ENCODE measurements at regions not wholly inside any gene's neighbourhood (a gene's known extent, or its start where the extent isn't known, plus 50 kb on each side); places are given as distances from the start of the nearest gene placed in this dataset.

DNA sequence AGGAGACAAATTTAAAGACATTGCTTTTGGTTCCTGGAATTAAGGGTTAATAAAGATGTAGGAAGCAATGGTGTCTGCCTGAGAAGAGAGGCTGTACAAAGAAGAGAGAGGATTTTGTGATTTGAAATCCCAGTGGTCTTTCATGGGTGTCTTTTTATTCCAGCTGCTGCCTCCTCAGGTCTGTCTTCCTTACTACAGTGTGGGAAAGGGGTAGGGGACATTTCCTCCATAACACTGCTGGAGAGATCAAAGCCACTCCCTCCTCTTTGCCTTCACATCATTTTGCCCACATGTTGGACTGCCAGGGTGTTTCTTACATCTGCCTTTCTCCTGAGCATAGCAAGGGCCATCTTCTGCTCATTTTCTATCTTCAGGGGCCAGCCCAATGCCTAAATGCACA, 348.5 kb downstream of the EN1 start:
- DNase-seq, result no peak

DNA sequence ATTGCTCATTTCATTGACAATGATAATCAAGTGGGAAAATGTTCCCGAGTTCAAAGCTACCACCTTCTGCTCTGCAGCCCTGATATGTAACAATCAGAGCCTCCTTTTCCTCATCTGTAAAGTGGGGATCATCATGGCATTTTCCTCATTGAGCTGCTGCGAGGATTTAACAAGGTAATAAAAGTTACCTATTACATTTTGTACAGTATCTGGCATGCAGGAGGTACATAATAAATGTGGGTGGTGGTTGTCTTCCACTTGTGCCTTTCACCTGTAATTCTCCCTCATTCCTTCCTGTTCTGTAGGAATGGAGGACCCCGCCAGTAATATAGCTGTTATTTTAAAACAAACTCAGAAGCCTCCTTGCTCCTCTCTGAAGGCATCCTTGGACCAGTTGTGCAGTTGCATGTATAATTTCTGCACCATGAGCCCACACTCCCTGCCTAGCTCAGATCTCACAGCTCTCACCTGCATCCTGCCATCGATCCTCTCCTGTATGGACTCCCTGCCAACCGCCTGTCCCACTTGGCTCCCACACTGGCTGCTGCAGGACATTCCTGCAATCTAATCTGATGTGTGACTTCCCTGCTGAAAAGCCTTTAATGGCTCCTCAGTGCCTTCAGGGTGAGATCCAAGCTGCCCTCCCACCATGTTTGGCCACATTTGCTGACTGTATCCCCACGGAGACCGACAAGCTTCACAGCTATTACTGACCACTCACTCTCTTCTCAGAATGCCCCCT, 350.4 kb downstream of the EN1 start:
- no peak for DNase-seq

DNA sequence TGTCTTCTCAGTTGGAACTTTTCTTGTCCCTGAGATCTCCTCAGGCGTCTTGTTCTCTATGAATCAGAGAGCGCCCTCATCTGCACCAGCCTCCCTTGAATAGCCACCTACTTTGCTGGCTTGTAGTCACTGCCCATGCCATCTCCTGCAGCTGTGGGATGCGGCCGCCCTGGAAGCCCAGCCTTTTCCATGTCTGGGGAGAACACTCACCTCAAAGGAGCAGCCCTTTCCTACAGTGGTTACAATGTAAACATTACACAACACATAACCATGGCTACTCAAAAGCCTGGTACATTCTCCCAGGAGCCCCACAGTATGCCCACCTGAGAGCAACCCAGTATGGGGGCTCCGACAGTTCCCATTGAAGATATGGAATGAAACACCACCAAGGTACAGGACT, 351.0 kb downstream of the EN1 start:
- no peak for DNase-seq

DNA sequence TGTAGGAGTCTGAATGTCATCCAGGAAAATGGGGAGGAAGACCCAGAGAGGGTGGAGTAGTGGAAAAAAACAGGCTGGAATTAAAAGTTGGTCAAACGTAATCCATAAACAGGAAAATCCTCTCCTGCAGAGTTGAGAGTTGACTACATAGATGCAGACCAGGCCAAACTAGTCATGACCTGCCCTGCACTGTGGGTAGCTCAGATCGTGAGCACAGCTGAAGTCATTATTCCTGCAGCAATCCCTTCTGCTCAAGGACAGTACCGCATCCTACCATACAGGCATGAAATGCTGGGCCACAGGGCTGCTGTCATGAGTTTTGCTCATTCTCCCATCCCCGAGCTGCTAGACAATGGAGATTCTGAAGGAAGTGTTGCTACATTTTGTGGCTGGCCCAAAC, 352.2 kb downstream of the EN1 start:
- DNase-seq, result no peak

DNA sequence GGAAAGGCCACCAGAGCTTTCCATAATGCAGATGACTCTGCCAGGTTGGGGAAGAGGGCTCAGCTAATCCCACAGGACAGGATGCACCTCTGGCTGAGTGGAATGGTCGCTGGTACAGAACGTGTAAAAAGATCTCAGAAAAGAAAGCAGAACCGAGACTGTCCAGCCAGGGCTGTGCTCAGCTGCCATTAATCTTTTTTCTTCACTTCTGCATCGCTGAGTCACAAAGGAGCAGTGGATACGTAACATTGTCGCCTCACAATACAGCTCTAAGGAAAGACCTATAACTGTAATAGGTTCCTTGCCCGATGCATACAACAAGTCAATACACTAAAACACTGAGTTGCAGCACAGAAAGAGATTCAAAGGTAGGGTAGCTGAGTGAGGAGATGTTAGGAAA, 354.2 kb downstream of the EN1 start:
- no peak for DNase-seq

DNA sequence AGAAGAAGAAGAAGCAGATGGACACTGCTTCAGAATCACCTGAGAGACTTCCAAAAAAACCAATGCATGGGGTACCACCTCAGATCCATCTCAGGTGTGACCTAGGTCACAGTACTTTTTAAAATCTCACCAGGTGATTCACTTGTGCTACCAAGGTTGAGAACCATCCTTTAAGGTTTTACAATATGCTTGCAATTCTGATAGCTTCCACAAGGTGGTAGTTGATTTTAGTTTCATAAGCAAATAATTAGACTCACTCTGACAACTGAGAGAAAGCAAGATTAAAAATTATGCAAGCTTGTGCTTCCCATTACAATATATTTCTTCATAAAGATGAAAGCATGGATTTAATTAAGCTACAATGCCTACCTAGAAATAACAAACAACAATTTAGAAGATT, 355.1 kb downstream of the EN1 start:
- no peak for DNase-seq

DNA sequence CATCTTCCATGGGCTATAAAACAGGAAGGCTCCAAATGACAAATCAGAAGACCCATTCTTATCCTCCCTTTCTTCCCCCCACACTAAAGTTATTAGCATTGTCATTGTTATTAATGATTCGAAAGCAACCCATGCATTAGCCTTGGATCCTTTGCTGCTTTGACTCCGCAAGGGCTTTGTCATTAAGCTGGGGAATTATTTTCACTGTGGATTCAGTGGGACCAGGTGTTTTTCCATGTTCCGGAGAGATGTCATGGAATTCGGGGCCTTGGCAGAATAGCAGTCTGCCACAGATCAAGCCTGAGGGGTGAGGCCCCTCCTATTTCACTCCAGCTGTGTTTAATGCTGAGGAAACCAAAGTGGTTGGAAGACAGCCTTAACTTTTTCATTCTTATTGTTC, 357.1 kb downstream of the EN1 start:
- no peak for DNase-seq

DNA sequence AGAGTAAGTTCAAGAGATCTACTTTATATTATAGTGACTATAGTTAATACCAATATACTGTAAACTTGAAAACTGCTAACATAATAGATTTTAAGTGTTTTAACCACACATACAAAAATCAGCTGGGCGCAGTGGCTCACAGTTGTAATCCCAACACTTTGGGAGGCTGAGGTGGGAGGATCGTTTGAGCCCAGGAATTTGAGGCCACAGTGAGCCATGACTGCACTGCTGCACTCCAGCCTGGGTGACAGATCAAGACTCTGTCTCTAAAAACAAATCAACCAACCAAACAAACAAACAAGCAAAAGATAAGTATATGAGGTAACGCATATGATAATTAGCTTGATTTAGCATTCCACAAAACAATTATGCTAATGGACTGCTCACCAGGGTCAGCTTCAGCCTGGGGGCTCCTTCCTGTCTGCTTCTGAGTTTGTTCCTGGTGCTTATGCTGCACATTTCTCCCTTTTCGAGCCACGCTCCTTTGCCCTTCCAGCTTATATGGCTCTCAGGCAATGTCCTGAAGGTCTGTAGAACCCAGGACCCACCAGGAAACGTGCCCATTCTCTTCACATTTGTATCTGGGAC, 357.6 kb downstream of the EN1 start:
- no peak for DNase-seq

DNA sequence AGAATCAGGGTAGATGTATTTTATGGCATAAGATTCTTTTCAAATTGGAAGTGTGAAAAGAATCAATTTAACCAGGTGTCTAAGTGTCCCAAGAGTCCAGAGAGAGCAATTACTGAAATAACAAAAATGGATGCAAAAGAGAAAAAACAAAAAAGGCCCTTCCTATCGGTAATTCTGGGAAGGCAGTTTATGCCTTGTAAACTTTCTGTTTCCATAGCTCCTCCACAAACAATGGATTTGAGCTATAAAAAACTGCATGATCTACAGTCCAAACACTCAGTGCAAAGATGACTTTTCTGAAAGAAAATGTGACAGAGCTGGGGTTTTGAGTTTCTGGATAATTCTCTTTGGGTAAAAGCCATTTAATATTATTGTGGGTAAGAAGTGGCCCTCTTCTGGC, 366.1 kb downstream of the EN1 start:
- no peak for DNase-seq

DNA sequence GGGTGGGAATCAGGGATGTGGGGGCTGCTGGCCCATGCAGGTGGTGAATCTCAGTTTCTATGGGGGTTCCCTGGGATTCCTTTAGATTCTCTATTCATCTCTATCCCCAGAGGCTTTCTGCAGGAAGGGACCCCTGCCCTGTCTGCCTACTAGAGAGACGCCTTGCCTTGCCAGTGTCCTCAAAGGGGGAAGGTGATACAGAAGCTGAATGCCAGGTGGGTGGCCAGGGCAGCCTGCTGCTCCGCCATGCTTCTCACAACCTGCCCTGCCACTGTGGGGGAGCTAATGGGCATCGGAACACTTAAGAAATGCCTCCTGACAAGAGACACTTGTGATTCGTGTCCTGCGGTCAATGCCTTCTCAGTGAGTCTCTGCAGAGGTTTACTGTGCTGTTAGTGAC, 368.4 kb downstream of the EN1 start:
- no peak for DNase-seq

DNA sequence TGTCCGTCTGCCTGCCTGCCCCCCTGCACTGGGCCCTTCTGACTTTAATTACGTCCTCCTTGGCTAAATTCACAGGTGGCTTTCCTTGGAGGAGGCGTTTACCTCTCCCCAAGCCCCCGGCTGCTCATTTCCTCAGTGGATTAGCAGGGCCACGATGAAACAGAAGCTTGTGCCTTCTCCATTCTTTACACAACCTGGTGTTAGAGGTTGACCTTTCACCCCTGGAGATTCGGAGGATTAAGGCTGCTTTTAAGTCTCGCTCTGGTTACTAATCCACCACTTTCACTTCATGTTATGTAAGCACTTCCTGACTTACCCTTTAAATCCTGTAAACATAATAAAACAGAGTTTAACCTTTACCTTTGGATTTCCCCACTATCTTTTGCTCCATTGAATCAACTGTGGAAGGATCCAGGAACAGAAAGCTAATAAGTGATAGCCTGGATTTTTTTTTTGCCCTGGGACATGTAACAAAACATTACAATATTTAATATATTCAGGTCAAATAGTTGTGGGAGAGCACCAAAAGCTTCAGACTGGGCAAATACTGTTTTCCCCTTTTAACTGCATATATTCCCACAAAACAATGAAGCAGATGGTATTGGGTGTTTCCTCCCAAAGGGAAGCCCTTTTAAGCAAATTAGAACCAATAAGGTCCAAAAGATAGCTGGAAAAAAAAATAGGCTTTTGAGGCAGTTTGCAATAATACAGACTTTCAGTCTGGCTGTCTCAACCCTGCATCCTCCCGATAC, 370.2 kb downstream of the EN1 start:
- no peak for DNase-seq

DNA sequence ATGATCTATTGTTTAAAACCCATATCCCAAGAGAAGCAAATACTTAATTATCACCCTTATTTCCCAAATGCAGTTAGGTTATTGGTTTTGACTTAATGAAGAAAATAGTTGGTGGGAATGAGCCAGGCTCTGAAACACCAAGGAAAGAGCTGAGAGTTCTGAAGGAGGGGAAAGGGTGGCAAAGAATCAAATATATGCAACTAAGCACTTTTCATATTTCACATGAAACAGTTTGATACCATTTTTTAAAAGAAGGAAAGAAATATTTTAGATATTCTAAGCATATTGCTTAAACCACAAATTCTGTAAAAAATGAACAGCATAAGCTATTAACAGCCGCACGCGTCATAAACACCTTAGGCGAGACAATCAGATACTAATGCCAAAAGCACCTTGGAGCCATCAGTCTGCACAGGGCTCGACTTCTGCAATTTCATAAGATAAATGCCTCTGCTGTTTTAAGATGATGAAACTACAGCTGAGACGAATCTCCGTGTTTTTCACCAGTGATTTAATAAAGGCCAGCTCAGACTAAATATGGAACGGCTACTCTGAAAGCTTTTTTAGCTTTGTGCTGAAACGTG, 371.7 kb downstream of the EN1 start:
- no peak for DNase-seq

DNA sequence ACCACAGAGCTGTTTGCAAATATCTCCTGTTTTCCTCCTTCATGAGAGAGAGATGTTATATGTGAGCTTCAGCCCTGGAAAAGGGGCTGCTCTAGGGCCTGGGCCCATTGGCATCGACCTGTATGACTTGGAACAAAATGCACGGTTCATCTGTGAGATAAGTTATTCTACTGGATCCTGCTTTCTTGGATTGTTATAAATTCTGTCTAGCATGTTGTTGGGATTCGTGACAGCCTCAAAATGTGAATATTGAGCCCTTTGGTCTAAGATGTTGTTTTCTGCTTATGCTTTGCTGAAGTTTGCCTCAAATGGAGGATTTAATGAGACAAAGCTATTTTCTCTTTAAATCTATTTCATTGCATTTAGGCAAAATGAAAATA, 372.9 kb downstream of the EN1 start:
- DNase-seq, result no peak

DNA sequence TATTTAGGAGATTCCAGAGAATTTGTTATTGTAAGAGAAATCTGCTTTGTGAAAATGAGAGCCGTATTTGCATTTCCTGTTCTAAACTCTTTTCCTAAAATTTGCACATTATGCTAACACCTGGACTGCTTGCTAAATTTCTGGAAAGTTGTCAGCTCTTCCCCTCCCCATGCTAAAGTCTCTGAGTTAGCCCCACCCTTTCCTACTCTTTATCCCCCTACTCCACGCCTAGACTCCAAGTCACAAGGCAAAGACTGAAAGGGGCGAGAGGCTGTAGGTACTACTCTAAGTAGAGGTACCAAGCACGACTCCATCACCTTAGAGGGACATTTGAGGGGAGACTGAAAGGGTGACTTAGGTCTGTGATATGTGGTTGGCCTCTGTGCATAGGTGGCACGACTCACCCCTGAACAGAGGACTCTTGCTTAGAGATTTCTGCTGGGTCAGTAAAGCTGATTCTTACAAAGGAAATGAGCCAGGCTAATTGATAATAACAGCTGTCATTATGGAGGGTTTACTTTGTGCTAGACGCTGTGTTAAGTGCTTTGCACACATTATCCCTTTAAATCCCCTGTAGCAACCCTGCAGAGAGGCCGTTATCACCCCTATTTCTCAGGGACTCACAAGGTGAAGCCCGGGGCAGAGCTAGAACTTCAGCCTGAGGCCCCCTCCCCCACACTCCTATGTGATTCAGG, 373.5 kb downstream of the EN1 start:
- no peak for DNase-seq

DNA sequence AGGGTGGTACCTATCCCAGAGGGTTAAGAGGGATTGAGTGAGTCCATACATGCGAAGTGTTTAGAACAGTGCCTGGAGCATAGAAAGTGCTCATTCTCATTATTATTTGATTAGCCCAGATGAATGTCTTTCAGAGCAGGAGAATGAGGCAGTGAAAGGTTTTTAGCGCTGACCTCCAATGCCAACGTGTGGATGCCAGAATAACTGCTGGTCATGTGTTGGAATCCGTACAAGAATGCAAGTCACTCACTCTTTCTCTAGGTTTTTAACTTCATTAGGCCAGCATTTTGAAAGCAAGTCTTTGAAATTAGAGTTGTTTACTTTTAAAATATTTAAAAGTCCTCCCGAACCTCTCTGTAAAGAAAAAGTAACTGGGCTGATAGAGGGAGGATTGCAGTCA, 374.2 kb downstream of the EN1 start:
- DNase-seq, result no peak

DNA sequence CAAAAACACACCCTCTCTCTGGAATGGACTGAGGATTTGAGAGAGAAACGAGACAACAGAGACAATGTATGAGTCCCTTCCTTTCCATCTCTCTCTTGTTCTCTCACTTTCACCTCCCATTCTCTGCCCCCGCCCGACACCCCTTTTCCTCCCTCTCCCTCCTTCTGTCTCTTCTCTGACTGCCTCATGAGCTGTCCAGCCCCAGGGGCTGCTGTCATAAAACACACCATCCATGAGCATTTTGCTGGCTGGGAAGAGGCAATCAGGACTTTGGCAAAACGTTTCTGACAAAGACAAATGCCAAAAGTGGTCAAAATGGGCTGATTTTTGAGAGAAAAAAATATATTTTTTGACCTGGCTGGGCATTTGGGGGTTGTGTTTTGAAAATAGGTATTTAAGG, 377.2 kb downstream of the EN1 start:
- DNase-seq, result no peak

DNA sequence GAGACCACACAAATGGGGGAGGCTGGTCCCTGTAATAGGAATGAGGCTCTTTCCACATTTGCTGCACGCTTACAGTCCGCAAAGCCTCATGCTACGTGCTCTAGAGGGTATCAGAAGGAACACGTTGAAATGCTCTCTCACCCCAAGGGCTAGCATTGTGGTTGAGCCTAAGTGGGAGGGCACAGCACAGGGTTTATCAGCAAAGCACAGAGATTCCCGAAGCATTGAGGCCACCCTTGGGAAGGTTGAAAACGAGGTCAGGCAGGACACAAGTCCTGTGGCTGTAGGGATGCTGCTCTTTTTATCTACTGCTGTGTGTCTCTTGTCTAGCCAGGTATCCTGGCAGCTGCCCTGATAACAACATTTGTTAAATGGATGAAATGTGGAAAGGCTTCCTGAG, 378.3 kb downstream of the EN1 start:
- DNase-seq, result no peak

DNA sequence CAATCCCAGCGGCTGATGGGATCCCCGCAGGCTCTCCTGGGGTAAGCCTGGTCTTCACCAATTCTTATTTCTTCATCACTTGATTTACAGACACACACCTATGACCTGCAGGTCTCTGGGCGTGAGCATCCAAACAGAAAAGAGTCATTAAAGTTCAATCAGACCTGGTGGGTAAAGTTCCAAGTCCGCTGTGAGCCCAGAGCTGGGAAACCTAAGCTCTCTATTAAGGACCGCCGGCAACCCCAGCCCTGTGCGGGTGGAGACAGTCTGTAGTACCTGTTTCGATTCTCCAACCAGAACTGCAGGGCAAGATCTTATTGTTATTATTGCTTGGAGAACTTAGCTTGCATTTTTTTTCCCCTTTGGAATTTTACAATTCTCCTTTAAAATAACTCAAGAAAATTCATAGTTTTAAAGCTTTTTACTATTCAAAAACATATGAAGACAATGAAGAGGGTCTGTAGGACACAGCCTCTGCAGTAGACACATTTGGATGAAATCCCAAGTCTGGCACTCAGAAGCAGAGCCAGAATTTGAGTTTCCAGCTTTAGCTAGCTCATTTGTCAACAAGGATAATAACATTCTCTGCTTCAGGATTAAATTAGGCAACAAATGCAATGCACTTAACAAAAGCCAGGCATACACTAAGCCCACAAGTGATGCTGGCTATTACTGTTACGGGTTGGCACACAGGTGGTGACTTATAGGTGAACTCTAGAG, 376.4 kb downstream of the INSIG2 start:
- no peak for DNase-seq

DNA sequence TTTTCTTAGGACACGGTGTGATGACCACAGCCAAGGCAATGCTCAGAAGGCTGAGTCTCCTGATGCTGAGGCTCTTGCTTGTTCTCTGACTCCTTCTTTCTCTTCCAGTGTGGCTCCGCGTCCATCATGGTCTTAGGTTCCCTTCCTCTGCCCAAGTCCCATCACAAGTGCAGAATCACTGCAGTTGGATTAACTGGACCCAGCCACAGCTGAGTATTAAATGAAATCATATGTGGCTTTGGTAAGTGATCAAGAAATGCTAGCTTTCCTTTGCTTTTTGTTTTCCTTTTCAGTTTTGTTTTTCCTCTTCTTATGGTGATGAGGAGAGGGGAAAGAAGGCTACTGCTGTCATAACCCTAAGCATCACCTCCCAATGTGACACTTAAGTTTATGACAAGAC, 375.8 kb downstream of the INSIG2 start:
- no peak for DNase-seq

DNA sequence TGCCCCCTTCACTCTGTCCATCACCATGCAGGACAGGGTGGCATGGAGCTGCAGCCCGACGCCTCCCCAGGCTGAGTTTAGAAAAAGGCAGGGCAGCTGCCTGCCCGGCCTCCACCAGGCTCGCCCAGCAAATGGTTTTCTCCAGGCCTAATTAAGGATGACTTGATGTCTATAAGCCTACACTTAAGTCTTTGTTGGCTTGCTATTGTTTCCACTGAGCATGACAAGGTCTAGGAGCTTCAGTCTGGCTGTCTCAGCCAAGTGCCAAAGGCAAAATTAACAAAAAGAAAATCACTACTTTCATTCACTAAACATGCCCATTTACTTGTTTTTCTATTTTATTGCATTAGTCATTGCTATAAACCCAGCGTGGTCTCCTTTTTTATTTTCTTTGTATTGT, 372.2 kb downstream of the INSIG2 start:
- DNase-seq, result no peak

DNA sequence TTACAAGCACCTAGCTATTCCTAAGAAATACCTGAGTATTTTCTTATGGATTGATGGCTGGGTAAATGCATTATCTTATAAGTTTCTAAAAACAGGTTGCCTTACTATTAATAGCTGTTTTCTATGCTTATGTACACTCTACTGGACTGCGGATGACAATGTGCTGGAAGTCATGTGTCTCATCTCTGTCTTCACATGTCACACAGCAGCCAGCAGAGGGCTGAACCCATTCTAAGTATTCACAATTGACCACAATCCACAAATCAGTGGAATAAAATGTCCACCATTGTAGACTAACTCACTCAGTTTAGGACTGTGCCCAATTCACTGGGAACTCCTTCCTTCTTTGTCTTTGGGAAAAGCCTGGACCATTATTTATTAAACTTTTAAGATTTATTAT, 371.2 kb downstream of the INSIG2 start:
- DNase-seq, result no peak

DNA sequence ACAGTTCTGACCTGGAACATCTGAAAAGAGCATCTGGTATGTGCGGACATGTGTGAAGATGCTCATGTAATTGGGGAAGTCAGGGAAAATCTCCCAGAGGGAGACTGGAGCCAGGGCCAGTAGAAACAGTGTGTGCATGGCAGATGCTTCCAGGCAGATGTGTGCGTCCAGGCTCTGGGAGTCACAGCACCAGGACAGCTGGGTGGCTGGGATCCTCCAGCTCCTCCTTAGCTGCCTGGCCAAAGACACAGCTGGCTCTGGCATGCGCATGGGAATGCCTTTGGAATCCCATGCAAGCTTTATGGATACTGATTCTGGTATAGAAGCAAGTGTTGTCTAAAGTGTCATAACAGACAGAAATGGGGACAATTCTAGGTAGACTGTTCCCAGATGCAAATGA, 369.7 kb downstream of the INSIG2 start:
- no peak for DNase-seq

DNA sequence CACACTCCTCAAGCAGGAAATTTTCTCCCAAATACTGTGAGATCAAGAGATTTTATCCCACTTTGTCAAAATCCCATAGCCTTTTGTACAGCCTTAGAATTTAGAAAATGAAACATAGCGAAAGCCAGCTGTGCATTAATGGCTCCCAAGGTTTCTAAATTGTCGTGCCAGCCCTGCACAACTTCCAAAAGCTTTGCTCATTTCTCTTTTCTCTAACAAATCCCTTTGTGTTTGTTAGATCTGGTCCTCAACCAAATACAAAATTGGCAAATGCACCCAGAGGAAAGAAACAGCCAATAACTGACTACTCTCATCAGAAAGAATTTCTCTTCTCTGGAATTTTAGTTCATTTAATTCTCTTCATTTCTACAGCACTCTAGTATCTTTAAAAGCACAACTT, 361.1 kb downstream of the INSIG2 start:
- DNase-seq, result no peak
